Dendritic cell treated with granulocyte-macrophage colony-stimulating factor and Interleukin-4, amounts not matched to agents 40 ng/mL and 50 ng/mL, for 4 days (primary cell): ENCODE measurements at regions not wholly inside any gene's neighbourhood (a gene's known extent, or its start where the extent isn't known, plus 50 kb on each side); places are given as distances from the start of the nearest gene placed in this dataset.
A peak's percentile ranks its signal among the peaks of the same experiment; 100 is the strongest.
"Not testable (repeated sequence)": the region's sequence is repeated elsewhere in the genome, so short reads cannot be mapped to it uniquely, and the experiment has no call there.

ENCODE experiments used
- H3K27ac Mint-ChIP-seq: one replicate; pipeline ENCODE4 v1.8.0; 2022; ENCODE audit warnings: mild to moderate bottlenecking, mixed read lengths
- H3K27me3 Mint-ChIP-seq: one replicate; pipeline ENCODE4 v1.8.0; 2022; ENCODE audit warnings: mild to moderate bottlenecking, mixed read lengths
- H3K36me3 Mint-ChIP-seq: one replicate; pipeline ENCODE4 v1.8.0; 2022; ENCODE audit warnings: low read depth, mixed read lengths
- H3K4me1 Mint-ChIP-seq: one replicate; pipeline ENCODE4 v1.8.0; 2022; ENCODE audit warnings: low read depth, mixed read lengths
- H3K4me3 Mint-ChIP-seq: one replicate; pipeline ENCODE4 v1.8.0; 2022; ENCODE audit warnings: mild to moderate bottlenecking, moderate library complexity, mixed read lengths
- H3K9me3 Mint-ChIP-seq: one replicate; pipeline ENCODE4 v1.8.0; 2022; ENCODE audit warnings: mixed read lengths
- intact Hi-C: fragments of 100-400 bp; cut with micrococcal nuclease; formaldehyde crosslinking; loops from one replicate; pipeline ENCODE4 v1.15.0; 2022

GRCh38 chr6:14382678-14383236, 265.2 kb downstream of the CD83 start:
- Mint-ChIP-seq H3K4me1 (peaks cover 42% of the 10 kb centered on the region), H3K27ac (peak overlapping the region; percentile 64), H3K4me3 (no peak overlapping the region), H3K27me3 (no peaks in the 10 kb centered on the region), H3K9me3 (no peaks in the 10 kb centered on the region), H3K36me3 (no peaks in the 10 kb centered on the region)
- intact Hi-C loops, result no loop called here

- H3K4me1 Mint-ChIP-seq, result peaks cover 42% of the 10 kb centered on the region
- H3K9me3 Mint-ChIP-seq, result no peaks in the 10 kb centered on the region
- peak overlapping the region; percentile 64 for H3K27ac Mint-ChIP-seq
- no peaks in the 10 kb centered on the region for H3K27me3 Mint-ChIP-seq
- no peaks in the 10 kb centered on the region for H3K36me3 Mint-ChIP-seq
- no peak overlapping the region for H3K4me3 Mint-ChIP-seq
- intact Hi-C loops, result no loop called here
Observed at GRCh38 chr6:14383393-14384174, 266.0 kb downstream of the CD83 start.

- Mint-ChIP-seq H3K4me1 (peaks cover 42% of the 10 kb centered on the region), H3K9me3 (no peaks in the 10 kb centered on the region), H3K27me3 (no peaks in the 10 kb centered on the region), H3K4me3 (no peak overlapping the region), H3K36me3 (no peaks in the 10 kb centered on the region), H3K27ac (peak overlapping the region; percentile 64)
- intact Hi-C loops, result no loop called here
Observed at GRCh38 chr6:14384175-14384949, 266.8 kb downstream of the CD83 start.

- H3K4me1 Mint-ChIP-seq, result peaks cover 42% of the 10 kb centered on the region
- no peaks in the 10 kb centered on the region for H3K27me3 Mint-ChIP-seq
- H3K4me3 Mint-ChIP-seq, result no peak overlapping the region
- H3K36me3 Mint-ChIP-seq, result no peaks in the 10 kb centered on the region
- H3K9me3 Mint-ChIP-seq, result no peaks in the 10 kb centered on the region
- intact Hi-C loops, result no loop called here
- no peak overlapping the region for H3K27ac Mint-ChIP-seq
Observed at GRCh38 chr6:14386263-14386662, 268.7 kb downstream of the CD83 start.

- Mint-ChIP-seq H3K36me3 (no peaks in the 10 kb centered on the region), H3K4me3 (no peak overlapping the region)
- intact Hi-C loops, result no loop called here
Observed at GRCh38 chr6:14386668-14387067, 269.1 kb downstream of the CD83 start.

GRCh38 chr6:14388371-14388770, 270.8 kb downstream of the CD83 start:
- no peaks in the 10 kb centered on the region for H3K36me3 Mint-ChIP-seq
- H3K4me3 Mint-ChIP-seq, result no peak overlapping the region
- no peaks in the 10 kb centered on the region for H3K27me3 Mint-ChIP-seq
- intact Hi-C loops, result no loop called here
- no peak overlapping the region for H3K27ac Mint-ChIP-seq
- no peaks in the 10 kb centered on the region for H3K9me3 Mint-ChIP-seq
- peaks cover 36% of the 10 kb centered on the region for H3K4me1 Mint-ChIP-seq

More at GRCh38 chr6:14386668-14387067, 269.1 kb downstream of the CD83 start:
- Mint-ChIP-seq H3K9me3 (no peaks in the 10 kb centered on the region), H3K27ac (no peak overlapping the region), H3K4me1 (peaks cover 42% of the 10 kb centered on the region), H3K27me3 (no peaks in the 10 kb centered on the region)

- H3K36me3 Mint-ChIP-seq, H3K4me3 Mint-ChIP-seq, H3K27ac Mint-ChIP-seq, H3K9me3 Mint-ChIP-seq, intact Hi-C loops, H3K27me3 Mint-ChIP-seq: not testable (repeated sequence)
- H3K4me1 Mint-ChIP-seq, result peaks cover 23% of the 10 kb centered on the region
Observed at GRCh38 chr6:14389776-14390175, 272.2 kb downstream of the CD83 start.

- intact Hi-C loops, result no loop called here
Observed at GRCh38 chr6:14390805-14391204, 273.2 kb downstream of the CD83 start.

GRCh38 chr6:14393910-14394309, 276.3 kb downstream of the CD83 start:
- intact Hi-C loops, result no loop called here
- no peaks in the 10 kb centered on the region for H3K36me3 Mint-ChIP-seq
- H3K27ac Mint-ChIP-seq, result no peak overlapping the region
- H3K9me3 Mint-ChIP-seq, result no peaks in the 10 kb centered on the region
- H3K27me3 Mint-ChIP-seq, result no peaks in the 10 kb centered on the region
- no peak overlapping the region for H3K4me3 Mint-ChIP-seq
- peaks cover 10% of the 10 kb centered on the region for H3K4me1 Mint-ChIP-seq

More at GRCh38 chr6:14390805-14391204, 273.2 kb downstream of the CD83 start:
- Mint-ChIP-seq H3K27me3 (no peaks in the 10 kb centered on the region), H3K9me3 (no peaks in the 10 kb centered on the region), H3K4me3 (no peak overlapping the region), H3K27ac (no peak overlapping the region), H3K4me1 (peaks cover 18% of the 10 kb centered on the region), H3K36me3 (no peaks in the 10 kb centered on the region)

- H3K36me3 Mint-ChIP-seq, result no peaks in the 10 kb centered on the region
- no peaks in the 10 kb centered on the region for H3K27me3 Mint-ChIP-seq
- no peak overlapping the region for H3K27ac Mint-ChIP-seq
- H3K4me1 Mint-ChIP-seq, result peaks cover 10% of the 10 kb centered on the region
- intact Hi-C loops, result no loop called here
- no peaks in the 10 kb centered on the region for H3K9me3 Mint-ChIP-seq
- no peak overlapping the region for H3K4me3 Mint-ChIP-seq
Observed at GRCh38 chr6:14396392-14396791, 278.8 kb downstream of the CD83 start.

- H3K36me3 Mint-ChIP-seq, result no peaks in the 10 kb centered on the region
- peaks cover 10% of the 10 kb centered on the region for H3K4me1 Mint-ChIP-seq
- H3K27ac Mint-ChIP-seq, result no peak overlapping the region
- no peak overlapping the region for H3K4me3 Mint-ChIP-seq
- no peaks in the 10 kb centered on the region for H3K9me3 Mint-ChIP-seq
- no peaks in the 10 kb centered on the region for H3K27me3 Mint-ChIP-seq
- intact Hi-C loops, result no loop called here
Observed at GRCh38 chr6:14396826-14397517, 279.4 kb downstream of the CD83 start.

GRCh38 chr6:14397518-14397901, 279.9 kb downstream of the CD83 start:
- H3K9me3 Mint-ChIP-seq, result no peaks in the 10 kb centered on the region
- H3K36me3 Mint-ChIP-seq, result no peaks in the 10 kb centered on the region
- no peaks in the 10 kb centered on the region for H3K27me3 Mint-ChIP-seq
- intact Hi-C loops, result no loop called here
- H3K4me3 Mint-ChIP-seq, result no peak overlapping the region
- H3K27ac Mint-ChIP-seq, result no peak overlapping the region
- H3K4me1 Mint-ChIP-seq, result peaks cover 10% of the 10 kb centered on the region

GRCh38 chr6:14398953-14399352, 281.4 kb downstream of the CD83 start:
- H3K4me3 Mint-ChIP-seq, result no peak overlapping the region
- intact Hi-C loops, result no loop called here
- no peaks in the 10 kb centered on the region for H3K27me3 Mint-ChIP-seq
- no peaks in the 10 kb centered on the region for H3K36me3 Mint-ChIP-seq
- H3K9me3 Mint-ChIP-seq, result no peaks in the 10 kb centered on the region
- no peak overlapping the region for H3K27ac Mint-ChIP-seq
- H3K4me1 Mint-ChIP-seq, result peaks cover 5% of the 10 kb centered on the region

GRCh38 chr6:14399635-14400034, 282.1 kb downstream of the CD83 start:
- intact Hi-C loops, result no loop called here
- H3K4me1 Mint-ChIP-seq, result peaks cover 5% of the 10 kb centered on the region
- H3K27me3 Mint-ChIP-seq, result no peaks in the 10 kb centered on the region
- H3K27ac Mint-ChIP-seq, result no peak overlapping the region
- H3K9me3 Mint-ChIP-seq, result no peaks in the 10 kb centered on the region
- no peak overlapping the region for H3K4me3 Mint-ChIP-seq
- no peaks in the 10 kb centered on the region for H3K36me3 Mint-ChIP-seq
